ENCODE measurements at regions not wholly inside any gene's neighbourhood (a gene's known extent, or its start where the extent isn't known, plus 50 kb on each side); places are given as distances from the start of the nearest gene placed in this dataset.
A peak's percentile ranks its signal among the peaks of the same experiment; 100 is the strongest.
"Not testable (repeated sequence)": the region's sequence is repeated elsewhere in the genome, so short reads cannot be mapped to it uniquely, and the experiment has no call there.

DNA sequence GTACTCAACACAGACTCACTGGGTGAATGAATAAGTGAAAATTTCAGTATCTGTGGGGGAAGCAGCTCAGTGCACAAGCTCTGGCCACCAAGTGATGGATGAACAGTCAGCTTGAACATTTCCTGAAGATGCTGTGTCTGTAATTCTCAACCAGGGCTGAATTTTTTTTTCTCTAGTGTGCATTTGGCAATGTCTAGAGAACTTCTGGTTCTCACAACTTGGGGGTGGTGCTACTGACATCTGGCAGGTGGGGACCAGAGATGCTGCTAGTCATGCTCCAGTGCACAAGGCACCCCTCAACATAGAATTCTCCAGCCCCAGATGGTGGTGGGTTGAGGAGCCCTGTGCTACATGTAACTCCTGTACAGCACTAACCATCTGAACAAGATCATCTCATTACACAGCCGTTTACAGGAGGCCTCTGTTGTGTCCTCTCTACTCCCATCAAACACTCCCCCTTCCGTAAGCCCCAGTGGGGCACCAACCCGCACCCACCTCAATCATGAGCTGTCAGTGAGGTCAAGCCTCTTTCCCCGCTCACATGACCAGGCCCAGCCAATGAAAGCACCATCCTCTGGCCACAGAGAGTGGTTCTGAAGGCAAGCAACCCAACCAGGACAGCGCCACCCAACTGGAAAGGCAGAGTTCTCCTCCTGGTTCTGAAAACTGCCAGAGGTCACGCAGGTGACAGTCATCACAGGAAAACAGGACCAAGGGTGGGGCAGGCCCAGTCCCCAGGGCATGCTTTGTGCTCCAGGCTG is 103.9 kb upstream of the PMEPA1 start:
- DNase-seq = peak; percentile 59

DNA sequence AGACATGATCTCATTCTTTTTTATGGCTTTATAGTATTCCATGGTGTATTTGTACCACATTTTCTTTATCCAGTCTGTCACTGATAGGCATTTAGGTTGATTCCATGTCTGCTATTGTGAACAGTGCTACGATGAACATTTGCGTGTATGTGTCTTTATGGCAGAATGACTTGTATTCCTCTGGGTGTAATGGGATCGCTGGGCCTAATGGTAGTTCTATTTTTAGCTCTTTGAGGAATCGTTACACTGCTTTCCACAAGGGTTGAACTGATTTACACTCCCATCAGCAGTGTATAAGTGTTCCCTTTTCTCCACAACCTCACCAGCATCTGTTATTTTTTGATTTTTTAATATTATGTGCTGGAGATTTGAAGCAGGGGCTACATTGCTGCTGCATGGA is 102.8 kb upstream of the PMEPA1 start:
- not testable (repeated sequence) for DNase-seq

DNA sequence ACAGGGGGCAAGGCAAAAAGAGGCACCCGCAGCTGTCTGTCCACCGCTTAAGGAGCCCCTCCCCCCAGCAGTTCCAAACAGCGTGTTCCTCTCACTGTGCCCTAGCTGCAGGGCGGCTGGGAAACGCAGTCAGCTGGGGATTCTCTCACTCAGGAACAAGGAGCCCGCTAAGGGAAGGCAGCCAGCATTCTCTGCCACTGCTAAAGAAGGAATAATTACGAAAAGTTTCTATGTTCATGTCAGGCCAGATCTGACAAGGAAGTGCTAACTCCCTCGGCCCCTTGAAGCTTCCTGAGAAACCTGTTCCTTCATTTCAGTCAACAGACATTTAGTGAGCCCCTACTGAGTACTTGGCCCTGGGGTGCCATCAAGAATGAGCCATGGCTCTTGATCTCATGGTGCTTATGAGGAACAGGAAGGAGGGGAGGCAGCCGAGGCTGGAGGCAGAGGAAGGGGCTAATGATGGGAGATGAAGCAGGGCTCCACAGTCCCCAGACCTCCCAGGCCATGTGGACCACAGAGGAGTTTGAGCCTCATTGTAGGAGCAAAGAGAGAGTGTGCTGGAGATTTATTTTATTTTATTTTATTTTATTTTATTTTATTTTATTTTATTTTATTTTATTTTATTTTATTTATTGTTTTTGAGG is 101.7 kb upstream of the PMEPA1 start:
- no peak for DNase-seq

DNA sequence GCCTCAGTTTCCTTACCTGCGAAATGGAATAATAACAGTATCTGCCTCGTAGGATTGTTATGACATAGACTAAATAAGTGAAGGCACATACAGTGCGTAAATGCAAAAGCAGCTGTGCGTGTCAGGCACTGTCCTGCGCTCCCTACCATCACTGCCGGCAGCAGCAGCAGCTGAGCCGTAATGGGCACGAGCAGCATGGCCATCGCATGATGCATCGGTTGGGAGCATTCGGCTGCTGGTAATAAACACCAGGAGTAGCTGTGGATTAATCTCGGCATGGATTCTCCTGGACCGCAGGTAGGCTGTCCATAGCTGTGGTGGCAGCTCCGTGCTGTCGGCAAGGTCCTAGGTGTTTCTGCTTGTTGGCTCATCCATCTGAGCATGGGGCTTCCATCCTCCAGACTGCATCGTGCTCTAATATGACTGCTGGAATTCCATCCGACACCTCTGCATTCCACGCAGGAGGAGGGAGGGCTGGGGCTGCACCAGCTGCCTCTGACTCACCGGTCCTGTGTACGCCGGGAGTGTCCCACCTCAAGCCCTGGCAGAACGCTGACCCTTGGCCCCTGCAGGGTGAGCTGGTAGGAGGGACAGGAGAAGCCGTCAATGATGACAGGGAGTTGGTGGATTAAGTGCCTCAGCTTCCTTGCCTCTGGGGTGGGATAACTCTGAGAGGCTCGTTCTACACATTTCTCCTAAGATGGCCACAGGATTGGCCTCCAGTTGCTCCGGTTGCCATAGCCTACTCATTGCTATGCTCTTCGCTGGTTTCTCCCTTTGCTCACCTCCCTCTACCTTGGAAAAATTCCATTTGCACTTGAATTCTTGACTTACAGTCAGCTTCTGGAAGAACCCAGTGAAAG is 100.9 kb upstream of the PMEPA1 start:
- no peak for DNase-seq

DNA sequence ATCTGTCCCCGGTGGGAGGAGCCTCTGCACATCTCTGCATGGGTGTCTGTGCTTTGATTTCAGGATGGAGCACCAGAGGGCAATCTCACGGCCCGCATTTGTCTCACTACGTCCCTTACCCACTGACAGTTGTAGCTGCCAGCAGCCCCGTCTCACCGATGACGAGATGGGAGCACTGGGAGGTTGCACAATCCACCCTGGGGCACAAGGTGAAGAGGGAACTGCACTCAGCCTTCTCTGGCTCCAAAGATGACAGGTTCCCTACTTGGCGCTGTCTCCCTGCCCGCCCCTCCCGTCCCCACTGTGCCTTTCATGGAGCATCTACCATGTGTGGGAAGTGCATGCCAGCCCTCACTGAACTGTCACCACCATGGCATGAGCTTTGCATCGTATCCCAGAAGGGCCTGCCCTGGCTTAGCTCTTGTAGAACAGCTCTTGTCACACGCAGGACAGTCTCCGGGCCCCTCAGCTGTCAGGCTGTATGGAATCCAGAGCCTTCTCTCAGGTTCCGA is 99.9 kb upstream of the PMEPA1 start:
- no peak for DNase-seq

DNA sequence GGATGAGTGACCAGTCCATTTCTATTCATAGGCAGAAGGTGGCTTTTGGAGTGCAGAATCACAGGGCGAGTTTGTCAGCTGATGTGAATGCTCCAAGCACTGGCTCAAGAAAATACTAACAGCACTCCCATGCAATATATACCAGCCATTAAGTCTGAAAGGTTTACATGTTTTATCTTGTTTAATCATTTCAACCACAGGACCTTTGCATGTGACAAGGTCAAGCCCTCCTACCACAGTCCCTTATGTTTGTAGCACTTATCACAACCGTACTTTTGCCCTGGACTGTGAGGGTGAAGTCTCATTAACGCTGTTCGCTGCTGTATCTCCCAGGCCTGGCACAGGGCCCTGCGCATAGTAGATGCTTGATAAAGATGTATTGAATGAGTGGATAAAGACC is 99.3 kb upstream of the PMEPA1 start:
- DNase-seq = no peak

DNA sequence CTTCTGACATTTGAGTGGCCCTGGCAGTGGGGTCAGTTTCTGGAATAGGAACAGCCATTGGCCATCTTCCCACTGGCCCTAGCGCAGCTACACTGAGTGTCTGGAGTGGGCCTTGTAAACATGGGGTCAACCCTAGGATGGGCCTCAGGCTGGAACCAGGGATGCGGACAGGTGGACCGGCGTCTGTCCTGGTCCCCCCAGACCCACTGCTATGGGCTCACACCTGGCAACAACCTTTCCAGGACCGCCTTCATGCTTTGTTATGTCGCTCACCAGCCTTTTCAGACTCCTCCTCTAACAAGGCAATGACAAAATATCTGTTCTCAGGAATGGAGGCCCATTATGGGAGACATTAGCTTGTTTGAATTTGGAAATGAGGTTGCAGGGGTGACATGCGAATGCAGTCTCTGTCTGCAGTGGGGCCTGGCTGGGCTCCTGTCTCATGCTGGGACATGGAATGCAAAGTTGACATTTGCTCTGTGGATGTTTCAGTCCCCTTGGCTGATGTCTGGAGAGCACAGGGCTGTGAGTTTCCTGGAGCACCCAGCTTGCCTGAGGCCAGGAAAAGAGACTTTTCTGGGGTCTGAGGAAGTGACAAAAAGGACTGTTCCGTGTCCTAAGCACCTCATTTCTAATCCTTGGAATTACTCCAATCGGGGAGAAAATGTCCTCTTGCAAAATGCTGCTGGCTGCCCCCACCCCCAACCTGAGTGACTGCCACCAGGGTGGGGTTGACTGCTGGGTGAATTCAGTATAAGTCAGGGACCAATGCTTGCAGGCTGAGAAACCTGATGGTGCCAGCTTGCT is 98.7 kb upstream of the PMEPA1 start:
- no peak for DNase-seq

DNA sequence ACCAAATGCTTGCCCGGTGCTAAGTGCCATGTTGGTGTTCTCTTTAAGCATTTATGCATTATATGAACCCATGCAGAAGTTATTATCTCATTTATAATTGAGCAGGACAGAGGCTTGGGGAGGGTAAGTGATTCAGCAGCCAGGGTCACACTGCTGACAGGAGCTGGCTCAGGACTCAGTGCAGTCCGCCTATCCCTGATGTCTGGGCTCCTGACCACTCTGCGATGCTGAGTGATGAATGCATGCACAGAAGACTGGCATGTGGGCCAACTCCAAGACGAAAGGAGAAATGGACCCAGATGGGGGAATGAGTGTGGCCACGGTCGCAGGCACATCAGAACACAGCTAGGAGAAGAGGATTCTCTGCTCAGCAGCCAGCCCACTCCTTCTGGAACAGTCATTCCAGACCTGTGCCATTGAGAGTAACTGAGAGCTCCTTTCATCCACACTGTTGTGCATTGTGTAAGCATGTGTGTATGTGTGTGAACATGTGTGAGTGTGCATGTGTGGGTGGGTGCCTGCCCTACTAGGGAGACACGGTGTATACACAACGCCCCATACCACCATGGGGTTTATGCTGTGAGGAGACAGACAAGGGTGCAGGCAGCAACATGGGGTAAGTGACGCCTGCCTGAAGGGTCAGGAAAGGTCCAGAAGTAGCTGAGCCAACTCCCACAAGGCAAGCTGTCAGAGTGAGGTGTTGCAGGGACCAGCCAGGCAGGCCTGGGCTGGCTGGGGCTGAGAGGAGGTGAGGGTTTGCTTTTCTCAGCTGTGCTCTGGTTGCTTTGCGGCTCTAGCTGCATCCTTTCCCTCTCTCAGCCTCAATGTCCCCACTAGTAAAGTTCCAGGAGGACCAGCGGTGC is 97.8 kb upstream of the PMEPA1 start:
- DNase-seq = no peak

DNA sequence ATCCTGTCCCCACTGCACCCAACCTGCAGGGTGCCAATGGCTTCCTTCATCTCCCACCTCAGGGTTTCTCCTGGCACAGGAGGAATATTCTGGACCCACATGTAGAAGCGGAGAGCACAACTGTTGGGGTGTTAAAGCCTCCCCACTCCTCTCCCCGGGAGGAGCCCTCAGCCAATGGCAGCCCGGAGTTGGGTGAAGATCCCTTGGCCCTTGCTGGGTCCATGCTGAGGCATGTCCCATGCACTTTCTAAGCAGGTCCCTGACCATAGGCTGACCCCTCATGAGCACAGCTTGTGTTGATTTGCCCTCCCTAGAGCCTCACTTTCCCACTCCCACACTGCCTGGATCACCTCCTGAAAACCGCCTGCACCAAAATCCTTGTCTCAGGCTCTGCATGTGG is 97.2 kb upstream of the PMEPA1 start:
- no peak for DNase-seq

DNA sequence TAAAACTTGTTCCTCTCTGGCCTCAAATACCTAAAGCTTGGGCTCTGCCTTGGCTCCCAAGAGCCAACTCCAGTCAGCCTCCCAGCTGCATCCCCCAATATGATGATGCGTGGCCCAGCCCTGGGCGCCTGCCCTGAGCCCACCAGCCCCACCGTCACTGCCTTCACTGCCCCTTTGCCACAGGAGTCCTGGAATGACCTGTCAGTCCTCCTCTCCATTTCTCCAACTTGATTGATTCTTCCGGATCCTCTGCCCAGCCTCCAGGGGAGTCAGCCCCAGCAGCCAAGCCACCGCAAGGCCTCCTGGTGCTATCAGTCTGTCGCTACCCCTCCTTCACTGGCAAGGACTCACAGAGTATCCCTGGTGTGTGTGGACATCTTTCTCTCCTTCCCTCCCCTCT is 96.7 kb upstream of the PMEPA1 start:
- DNase-seq = no peak

DNA sequence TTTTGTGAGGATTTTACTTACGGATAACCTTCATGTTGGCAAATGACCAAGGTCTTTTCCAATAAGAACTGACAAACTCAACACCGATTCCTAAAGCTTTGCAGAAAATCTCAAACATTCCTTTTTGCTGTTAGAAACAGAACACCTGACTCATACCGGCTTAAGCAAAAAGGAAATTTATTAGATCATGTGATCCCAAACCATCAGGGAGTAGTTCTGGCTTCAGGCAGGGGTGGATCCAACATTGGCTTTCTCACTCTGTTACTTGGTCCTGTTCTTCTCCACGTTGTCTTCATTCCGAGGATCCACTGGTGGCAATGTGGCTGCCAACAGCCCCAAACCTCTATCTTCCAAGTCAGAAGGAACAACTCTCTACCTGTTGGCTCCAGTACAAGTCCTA is 95.9 kb upstream of the PMEPA1 start:
- DNase-seq = no peak

DNA sequence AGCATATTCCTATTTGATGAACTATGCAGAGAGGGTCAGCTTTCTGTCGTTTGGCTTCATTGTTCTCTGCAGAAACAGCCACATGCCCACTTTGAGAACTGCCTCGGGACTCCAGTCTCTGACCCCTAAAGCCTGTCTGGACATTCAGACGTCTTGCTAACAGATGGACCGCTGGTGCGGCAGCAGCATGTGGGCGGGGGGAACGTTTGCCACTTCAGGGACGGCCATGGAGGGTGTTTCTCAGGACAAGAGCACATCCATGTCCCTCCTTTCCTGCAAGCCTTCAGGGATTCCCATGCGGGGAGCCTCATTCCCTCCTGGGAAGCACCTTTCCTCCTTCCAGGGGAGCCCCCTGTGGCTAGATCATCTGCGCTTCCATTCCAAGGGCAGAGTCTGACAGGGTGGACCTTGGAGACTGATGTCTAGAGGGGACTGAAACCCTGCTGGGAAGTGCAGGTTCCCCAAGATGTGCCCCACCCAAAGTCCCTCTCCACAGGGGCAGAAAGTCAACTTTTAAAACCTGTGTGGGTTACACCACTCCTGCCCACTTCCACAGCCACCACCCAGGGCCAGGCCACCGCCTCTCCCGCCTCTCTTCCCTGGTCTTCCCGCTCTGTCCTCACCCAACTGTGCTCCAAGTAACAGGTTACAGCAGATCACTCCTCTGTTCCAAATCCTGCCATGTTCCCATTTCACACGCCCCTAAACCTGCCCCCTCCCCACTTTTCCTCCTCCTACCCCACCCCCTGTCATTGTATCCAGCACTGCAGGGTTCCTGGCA is 94.8 kb upstream of the PMEPA1 start:
- no peak for DNase-seq

DNA sequence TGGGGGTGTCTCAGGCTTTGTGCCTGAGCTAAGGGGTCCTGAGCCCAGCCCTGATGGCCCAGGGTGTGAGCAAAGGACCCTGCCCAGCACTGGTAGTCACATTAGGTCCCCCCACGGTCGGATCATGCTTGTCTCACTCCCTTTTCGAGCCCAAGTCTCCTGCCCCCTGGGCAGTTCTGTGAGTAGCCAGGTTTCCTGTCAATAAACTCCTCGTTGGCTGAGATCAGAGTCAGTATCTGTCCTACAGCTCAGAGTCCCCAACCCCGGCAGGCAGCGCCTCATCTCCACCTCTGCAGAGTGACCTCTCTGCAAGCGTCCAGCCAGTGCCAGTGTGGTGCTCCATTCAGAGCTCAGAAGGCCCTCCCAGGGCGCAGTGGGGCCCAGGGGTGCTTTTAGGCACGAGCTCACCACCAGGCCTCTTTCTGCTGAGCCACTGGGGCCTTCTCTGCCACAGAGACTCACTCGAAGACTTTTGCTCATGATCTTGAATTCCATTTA is 93.7 kb upstream of the PMEPA1 start:
- DNase-seq = no peak

DNA sequence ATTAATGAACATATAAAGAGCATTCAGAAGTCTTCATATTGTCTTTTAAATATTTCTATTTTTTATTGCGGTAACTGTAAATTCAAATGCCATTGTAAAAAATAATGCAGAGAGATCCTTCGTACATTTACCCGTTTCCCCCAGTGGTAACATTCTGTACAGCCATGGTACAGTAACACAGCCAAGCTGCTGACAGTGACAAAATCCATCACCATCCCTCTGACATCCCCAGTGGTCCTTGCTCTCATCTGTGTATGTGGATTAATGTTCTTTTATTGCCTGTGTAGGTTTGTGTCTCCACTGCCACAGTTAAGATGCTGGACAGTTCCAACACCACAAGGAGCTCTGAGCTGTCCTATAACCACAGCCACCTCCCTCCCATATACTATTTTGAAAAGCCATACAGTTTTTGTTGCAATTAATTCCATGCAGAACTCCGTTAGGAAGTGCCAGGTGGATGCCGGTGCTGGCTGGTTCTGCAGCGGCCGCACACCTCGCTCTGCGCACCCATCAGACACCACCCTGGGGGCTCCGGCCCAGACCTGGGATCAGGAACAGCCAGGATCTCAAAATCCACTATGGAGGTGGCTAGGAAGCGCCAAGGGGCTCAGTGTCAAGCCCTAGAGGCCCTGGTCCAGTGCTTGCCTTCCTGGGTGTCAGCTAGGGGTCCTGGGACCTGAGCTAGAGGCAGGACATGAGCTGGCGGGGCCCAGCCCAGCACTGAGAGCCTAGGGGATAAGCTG is 93.1 kb upstream of the PMEPA1 start:
- no peak for DNase-seq

DNA sequence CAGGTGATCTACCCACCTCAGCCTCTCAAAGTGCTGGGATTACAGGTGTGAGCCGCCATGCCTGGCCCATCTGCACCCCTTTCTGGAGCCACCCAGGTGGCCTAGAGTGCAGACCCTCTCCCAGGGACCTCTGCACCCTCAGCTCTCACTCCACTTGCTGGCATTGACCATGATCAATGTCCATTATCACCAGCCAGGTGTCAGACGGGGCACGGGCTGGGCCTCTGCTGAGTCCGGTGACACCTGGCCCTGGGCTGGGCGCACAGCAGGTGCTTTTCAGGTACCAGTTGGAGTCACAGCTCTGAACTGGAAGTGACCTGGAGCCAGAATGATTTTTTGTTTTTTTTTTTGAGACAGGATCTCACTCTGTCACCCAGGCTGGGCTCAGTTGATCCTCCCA is 91.8 kb upstream of the PMEPA1 start:
- DNase-seq = no peak

DNA sequence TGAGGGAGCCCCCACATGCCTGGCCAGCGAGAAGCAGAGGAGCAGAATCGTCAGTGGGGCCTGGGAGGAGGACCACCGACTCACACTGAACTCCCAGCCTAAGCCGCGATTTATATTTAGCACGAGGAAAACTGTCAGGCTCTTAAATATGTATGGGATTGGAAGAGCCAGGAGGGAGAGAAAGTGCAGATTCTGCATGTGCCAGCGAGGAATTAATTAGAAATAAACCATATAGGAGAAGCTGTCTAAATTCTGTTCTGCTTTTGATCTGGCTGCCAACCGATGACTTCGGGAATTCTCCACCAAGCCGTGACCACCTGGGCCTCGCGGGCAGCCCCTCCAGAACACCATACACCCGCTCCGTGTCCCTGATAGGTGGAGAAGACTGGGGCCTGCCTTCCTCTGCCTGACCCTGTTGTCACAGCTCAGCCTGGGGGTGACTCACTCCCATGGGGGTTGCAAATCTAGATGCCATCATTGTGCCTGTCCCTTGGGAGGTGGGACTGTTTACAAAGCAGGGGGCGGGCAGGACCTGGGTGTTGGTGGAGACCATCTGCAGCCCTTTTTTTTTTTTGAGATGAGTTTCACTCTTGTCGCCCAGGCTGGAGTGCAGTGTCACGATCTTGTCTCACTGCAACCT is 91.1 kb upstream of the PMEPA1 start:
- peak; percentile 68 for DNase-seq

DNA sequence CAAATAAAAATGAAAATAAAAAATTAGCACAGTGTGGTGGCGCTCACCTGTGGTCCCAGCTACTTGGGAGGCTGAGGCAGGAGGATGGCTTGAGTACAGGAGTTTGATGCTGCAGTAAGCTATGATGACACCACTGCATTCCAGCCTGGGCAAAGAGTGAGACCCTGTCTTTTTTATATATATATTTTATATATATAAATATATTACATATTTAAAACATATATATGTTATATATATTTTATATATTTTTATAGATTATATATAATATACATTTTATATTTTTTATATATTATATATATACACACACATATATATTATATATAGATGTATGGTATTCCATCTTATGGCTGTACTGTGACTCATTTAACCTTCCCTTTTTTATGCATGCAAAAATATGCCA is 87.6 kb upstream of the PMEPA1 start:
- DNase-seq = no peak

DNA sequence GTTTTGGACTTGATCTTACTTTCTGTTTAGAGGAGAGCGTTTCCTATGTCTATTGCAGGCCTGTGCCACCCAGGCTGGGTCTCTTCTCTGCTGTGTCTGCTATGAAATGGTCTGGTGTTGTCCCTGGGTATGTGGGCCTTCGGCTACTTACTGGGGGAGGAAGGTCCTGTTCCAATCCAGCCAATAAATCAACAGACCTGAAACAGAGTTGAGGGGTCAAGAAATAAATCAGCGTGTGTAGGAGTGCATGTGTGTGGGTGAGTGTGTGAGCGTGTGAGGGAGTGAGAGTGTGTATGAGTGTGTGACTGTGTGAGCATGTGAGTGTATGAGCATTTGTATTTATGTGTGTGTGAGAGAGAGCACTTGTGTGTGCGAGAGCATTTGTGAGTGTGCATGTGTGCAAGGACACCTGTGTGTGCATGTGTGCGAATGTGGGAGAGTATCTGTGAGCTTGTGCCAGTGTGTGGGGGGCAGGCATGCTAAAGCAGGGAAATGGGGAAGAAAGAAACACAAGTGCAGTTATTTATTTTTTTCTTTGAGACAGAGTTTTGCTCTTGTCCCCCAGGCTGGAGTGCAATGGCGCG is 86.3 kb upstream of the PMEPA1 start:
- no peak for DNase-seq

DNA sequence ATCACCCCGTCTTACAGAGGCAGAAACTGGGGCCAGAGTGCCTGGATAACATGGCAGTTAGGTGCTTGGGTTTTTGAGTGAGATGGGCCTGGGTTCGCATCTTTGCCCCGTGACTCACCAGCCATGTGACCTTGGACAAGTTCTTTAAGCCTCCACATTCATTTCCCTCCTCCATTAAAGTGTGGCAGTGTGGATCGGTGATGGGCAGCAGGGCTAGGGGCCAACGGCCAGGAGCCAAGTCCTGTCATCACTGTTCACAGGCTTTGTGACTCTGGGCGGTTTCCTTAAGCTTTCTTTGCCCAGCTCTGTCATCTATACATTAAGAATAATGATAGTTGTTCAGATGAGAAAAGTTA is 85.5 kb upstream of the PMEPA1 start:
- no peak for DNase-seq
